A549 (cell line): ENCODE measurements at regions not wholly inside any gene's neighbourhood (a gene's known extent, or its start where the extent isn't known, plus 50 kb on each side); places are given as distances from the start of the nearest gene placed in this dataset.

Experiments
- BHLHE40 ChIP-seq: IDR thresholded peaks from 2 replicates; pipeline ENCODE4 v1.6.1; 2012; ENCODE audit warnings: low read depth, low read length, inconsistent platforms
- CBX8 ChIP-seq: fragments of 200-600 bp; sonication (generic); IDR thresholded peaks from 2 replicates; pipeline ENCODE4 v1.6.1; 2016
- CTCF ChIP-seq: fragments of >200 bp; sonication (Bioruptor Twin); formaldehyde crosslinking; IDR thresholded peaks from 3 replicates; pipeline ENCODE4 v1.5.1; 2016
- EHMT2 ChIP-seq: fragments of 200-600 bp; sonication (generic); IDR thresholded peaks from 2 replicates; pipeline ENCODE4 v1.6.1; 2016; ENCODE audit warnings: antibody characterized with exemption, low read depth, mild to moderate bottlenecking, moderate library complexity
- MAX ChIP-seq: IDR thresholded peaks from 2 replicates; pipeline ENCODE4 v1.6.1; 2012
- POLR2A ChIP-seq: IDR thresholded peaks from 2 replicates; pipeline ENCODE4 v1.6.1; 2012; ENCODE audit warnings: mild to moderate bottlenecking, low read length
- ZC3H11A ChIP-seq: fragments of 450-650 bp; IDR thresholded peaks from 2 replicates; pipeline ENCODE4 v1.6.1; 2014; ENCODE audit warnings: antibody characterized with exemption, mild to moderate bottlenecking

DNA sequence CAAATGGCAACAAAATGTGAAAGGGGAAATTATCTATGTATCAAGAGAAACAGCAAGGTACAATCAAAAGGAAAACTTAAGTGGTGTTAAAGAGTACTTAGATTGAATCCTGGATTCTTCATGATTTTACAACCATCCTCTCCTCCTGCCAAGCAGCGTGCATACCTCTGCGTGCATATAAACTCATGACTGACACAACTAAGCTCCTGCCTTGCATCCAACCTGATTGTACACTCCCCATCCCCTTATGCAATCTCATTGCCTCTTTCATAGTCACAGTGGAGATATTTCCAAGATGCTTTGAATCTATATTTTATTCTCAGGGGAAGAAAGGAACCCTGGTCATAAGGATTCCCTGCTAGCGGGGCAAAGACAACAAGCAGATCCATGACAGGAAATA, 499.9 kb downstream of the KCTD12 start:
- TF ChIP-seq CBX8 (no peak), CTCF (no peak), ZC3H11A (no peak), EHMT2 (no peak), BHLHE40 (no peak), MAX (no peak), POLR2A (no peak)
